T follicular helper cell (primary cell): ENCODE measurements at regions not wholly inside any gene's neighbourhood (a gene's known extent, or its start where the extent isn't known, plus 50 kb on each side); places are given as distances from the start of the nearest gene placed in this dataset.

ENCODE experiments used
- DNase-seq: peaks from one replicate; pipeline ENCODE4 v3.0.0-alpha.2; 2020; ENCODE audit warnings: low read depth

GRCh38 chr12:97093187-97093683 is 186.2 kb downstream of the NEDD1 start:
- DNase-seq: no peak

GRCh38 chr12:97097734-97098133 is 190.7 kb downstream of the NEDD1 start:
- DNase-seq: no peak

- DNase-seq: no peak
Measured at GRCh38 chr12:97109441-97109840, 202.4 kb downstream of the NEDD1 start.

- DNase-seq: no peak
Measured at GRCh38 chr12:97112136-97112535, 205.1 kb downstream of the NEDD1 start.

GRCh38 chr12:97118796-97119375 is 211.8 kb downstream of the NEDD1 start:
- DNase-seq: no peak

- no peak for DNase-seq
Measured at GRCh38 chr12:97127061-97127460, 220.0 kb downstream of the NEDD1 start.

- DNase-seq: no peak
Measured at GRCh38 chr12:97131220-97131981, 224.3 kb downstream of the NEDD1 start.

- DNase-seq: no peak
Measured at GRCh38 chr12:97132270-97132669, 225.2 kb downstream of the NEDD1 start.

- DNase-seq: no peak
Measured at GRCh38 chr12:97134495-97134894, 227.4 kb downstream of the NEDD1 start.

GRCh38 chr12:97140355-97140754 is 233.3 kb downstream of the NEDD1 start:
- DNase-seq: no peak

GRCh38 chr12:97142737-97143410 is 235.8 kb downstream of the NEDD1 start:
- DNase-seq: no peak

GRCh38 chr12:97148941-97149559 is 242.0 kb downstream of the NEDD1 start:
- peak; percentile 20 for DNase-seq

- DNase-seq: no peak
Measured at GRCh38 chr12:97151481-97151880, 244.4 kb downstream of the NEDD1 start.

- no peak for DNase-seq
Measured at GRCh38 chr12:97159377-97159776, 252.3 kb downstream of the NEDD1 start.

GRCh38 chr12:97160277-97160676 is 253.2 kb downstream of the NEDD1 start:
- no peak for DNase-seq

GRCh38 chr12:97162173-97162572 is 255.1 kb downstream of the NEDD1 start:
- no peak for DNase-seq

GRCh38 chr12:97164936-97165335 is 257.9 kb downstream of the NEDD1 start:
- no peak for DNase-seq

GRCh38 chr12:97167598-97167997 is 260.5 kb downstream of the NEDD1 start:
- DNase-seq: no peak

GRCh38 chr12:97168804-97169203 is 261.7 kb downstream of the NEDD1 start:
- no peak for DNase-seq

GRCh38 chr12:97169889-97170567 is 263.0 kb downstream of the NEDD1 start:
- no peak for DNase-seq

- no peak for DNase-seq
Measured at GRCh38 chr12:97173688-97174410, 266.8 kb downstream of the NEDD1 start.
